Keratinocyte (primary cell): ENCODE measurements at regions not wholly inside any gene's neighbourhood (a gene's known extent, or its start where the extent isn't known, plus 50 kb on each side); places are given as distances from the start of the nearest gene placed in this dataset.

Experiments used
- EZH2 ChIP-seq: IDR thresholded peaks from one replicate; pipeline ENCODE4 v1.6.1; 2012; ENCODE audit warnings: inconsistent platforms, mild to moderate bottlenecking, low read length, moderate library complexity
- TF ChIP-seq, protein P1 (sequence below), 3 experiments: IDR thresholded peaks in 1 of 3; conservative IDR thresholded peaks in 1 of 3; optimal IDR thresholded peaks in 1 of 3; 2 replicates in 2 of 3; 3 replicates in 1 of 3; pipeline versions ENCODE3 to v1.5.1; 2011; ENCODE audit warnings: low read length in 3 of 3, mild to moderate bottlenecking in 3 of 3, moderate library complexity in 2 of 3, control low read depth in 1 of 3, inconsistent platforms in 1 of 3; ENCODE audit not compliant: insufficient read depth in 2 of 3; ENCODE audit errors: extremely low read depth in 1 of 3

DNA sequence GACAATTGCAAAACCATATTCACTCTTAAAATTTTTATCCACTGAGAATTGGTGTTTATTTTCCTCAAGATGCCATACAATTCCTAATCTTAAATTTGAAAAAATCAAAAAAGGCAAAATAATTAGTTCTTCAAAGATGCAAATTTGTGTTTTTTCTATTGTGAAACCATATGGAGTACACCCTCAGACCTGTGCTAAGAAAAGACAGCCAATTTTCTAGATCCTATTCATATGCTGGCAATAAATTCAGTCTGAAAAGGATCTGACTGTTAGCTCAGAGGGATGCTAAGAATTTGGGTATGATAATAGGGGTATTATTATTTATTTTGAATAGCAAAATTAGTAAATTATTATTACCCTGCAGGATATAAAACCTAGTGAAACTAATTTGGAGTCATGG is 476.9 kb upstream of the SYT1 start:
- TF ChIP-seq, protein P1, sequence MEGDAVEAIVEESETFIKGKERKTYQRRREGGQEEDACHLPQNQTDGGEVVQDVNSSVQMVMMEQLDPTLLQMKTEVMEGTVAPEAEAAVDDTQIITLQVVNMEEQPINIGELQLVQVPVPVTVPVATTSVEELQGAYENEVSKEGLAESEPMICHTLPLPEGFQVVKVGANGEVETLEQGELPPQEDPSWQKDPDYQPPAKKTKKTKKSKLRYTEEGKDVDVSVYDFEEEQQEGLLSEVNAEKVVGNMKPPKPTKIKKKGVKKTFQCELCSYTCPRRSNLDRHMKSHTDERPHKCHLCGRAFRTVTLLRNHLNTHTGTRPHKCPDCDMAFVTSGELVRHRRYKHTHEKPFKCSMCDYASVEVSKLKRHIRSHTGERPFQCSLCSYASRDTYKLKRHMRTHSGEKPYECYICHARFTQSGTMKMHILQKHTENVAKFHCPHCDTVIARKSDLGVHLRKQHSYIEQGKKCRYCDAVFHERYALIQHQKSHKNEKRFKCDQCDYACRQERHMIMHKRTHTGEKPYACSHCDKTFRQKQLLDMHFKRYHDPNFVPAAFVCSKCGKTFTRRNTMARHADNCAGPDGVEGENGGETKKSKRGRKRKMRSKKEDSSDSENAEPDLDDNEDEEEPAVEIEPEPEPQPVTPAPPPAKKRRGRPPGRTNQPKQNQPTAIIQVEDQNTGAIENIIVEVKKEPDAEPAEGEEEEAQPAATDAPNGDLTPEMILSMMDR (optimal IDR thresholded peaks at IDR 0.05 in 1 of 3, IDR thresholded peaks at IDR 0.05 in 1 of 3, conservative IDR thresholded peaks at IDR 0.05 in 1 of 3; ENCODE audit: extremely low read depth in 1 of 3, insufficient read depth in 2 of 3, low read length in 3 of 3), result no peak
- no peak for TF ChIP-seq EZH2
